GM10266 (cell line): ENCODE measurements at regions not wholly inside any gene's neighbourhood (a gene's known extent, or its start where the extent isn't known, plus 50 kb on each side); places are given as distances from the start of the nearest gene placed in this dataset.

Experiments used
- DNase-seq: peaks from one replicate; pipeline ENCODE4 v3.0.0; 2012; ENCODE audit errors: extremely low spot score
- TF ChIP-seq, protein P1 (sequence below): IDR thresholded peaks from 2 replicates; pipeline ENCODE4 v1.5.1; 2012; ENCODE audit warnings: mild to moderate bottlenecking, low read depth; ENCODE audit not compliant: control insufficient read depth, insufficient read depth; ENCODE audit errors: missing control alignments

DNA sequence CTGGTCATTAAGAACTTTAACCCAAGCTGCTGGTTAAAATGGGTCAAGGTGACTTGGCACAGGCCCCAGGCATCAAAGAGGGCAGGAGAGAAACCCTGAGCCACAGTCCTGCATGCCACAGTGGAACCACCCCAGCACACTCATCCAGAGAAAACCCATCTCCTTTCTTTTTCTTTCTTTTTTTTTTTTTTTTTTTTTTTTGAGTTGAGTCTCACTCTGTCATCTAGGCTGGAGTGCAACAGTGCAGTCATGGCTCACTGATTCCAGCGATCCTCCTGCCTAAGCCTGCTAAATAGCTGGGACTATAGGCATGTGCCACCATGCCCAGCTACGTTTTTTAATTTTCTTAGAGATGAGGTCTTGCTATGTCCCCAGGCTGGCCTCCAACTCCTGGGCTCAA is 109.2 kb upstream of the RAB4A start:
- DNase-seq, result no peak
- TF ChIP-seq, protein P1, sequence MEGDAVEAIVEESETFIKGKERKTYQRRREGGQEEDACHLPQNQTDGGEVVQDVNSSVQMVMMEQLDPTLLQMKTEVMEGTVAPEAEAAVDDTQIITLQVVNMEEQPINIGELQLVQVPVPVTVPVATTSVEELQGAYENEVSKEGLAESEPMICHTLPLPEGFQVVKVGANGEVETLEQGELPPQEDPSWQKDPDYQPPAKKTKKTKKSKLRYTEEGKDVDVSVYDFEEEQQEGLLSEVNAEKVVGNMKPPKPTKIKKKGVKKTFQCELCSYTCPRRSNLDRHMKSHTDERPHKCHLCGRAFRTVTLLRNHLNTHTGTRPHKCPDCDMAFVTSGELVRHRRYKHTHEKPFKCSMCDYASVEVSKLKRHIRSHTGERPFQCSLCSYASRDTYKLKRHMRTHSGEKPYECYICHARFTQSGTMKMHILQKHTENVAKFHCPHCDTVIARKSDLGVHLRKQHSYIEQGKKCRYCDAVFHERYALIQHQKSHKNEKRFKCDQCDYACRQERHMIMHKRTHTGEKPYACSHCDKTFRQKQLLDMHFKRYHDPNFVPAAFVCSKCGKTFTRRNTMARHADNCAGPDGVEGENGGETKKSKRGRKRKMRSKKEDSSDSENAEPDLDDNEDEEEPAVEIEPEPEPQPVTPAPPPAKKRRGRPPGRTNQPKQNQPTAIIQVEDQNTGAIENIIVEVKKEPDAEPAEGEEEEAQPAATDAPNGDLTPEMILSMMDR, result no peak

DNA sequence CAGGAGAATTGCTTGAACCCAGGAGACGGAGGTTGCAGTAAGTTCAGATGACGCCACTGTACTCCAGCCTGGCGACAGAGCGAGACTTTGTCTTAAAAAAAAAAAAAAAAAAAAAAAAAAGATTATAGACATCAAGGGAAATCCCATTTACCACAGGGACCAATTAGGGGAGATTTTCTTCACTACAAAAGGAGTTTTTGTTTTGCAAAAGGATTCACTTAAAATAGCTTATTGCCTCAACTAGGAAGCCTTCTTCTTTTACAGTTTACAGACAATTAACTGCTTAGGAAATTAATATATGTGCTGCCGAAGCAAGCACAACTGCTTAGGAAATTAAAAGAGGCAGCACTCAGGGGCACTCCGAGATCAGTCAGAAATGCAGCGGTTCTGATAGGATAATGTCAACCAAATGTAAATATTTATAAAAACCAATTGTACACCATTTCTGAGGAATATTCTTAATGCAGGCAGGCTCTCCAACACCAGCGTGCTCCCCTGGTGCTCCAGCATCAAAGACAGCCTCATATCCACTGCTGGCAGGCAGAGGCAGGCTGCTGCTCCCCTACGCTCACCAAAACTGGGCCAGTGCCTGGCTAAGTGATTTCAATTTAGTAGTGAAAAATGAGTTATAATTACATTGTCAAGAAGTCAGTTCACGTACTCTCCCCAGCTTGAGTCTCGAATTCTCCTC is 107.9 kb upstream of the RAB4A start:
- TF ChIP-seq, protein P1, result no peak
- DNase-seq, result no peak

DNA sequence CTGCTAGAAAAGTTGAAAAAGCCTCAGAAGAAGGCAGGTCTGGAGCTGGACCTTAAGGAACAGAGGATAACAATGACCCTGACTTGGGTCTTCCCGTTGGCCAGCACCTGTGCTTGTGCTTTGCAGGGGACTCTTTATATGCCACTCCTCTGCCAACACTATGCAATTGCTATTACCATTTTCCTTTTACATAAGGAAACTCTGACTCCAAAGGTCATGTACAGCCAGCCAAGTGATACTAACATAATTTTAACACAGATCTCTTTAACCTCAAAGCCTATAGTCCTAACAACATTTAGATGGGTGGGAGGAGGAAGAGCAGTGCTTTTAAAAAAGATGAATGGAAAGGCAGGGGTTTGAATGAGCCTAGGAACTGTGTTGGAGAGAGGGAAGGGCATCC is 106.6 kb upstream of the RAB4A start:
- no peak for DNase-seq

DNA sequence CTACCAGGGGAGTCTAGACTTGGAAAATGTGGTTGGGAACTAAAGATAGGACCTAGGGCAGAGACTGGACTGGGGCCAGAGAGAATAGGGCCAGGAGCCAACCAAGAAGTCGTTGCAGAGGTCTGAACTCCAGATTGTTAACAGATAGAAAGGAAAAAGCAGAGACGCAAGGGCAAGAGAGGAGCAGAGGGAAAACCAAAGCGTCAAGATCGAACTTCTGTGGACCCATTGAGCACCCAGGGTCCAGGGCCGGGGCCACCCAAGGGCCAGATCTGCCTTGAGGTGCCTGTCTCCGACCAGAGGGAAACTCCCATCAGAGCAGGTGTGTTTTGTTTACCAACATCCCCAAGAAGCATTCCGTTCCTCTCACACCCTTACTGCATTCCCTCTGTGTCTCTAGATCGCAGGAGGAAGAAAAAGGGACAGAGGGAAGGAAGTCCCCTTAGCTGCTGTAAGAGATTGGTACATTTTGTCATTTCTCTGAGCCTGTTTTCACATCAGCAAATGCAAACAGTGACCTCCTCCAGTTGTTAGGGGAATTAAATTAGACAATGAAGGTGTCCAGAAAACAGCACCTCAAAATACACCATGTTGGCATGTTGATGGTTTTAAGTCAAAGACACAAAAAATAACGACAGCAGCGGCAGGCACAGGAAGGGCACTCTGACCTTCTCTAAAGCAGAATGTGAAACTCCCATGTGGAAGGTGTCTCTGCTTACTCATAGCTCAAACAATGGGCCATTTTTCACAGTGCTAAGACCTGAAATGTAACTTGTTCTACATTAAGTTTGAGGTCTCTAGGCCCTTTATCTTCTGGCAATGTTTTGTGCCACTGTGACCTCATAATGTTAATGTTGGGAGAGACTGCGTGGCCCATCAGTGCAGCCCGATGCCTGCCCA is 105.8 kb upstream of the RAB4A start:
- no peak for DNase-seq
- TF ChIP-seq, protein P1, result no peak

More for the DNA sequence above, 106.6 kb upstream of the RAB4A start:
- TF ChIP-seq, protein P1, result no peak

DNA sequence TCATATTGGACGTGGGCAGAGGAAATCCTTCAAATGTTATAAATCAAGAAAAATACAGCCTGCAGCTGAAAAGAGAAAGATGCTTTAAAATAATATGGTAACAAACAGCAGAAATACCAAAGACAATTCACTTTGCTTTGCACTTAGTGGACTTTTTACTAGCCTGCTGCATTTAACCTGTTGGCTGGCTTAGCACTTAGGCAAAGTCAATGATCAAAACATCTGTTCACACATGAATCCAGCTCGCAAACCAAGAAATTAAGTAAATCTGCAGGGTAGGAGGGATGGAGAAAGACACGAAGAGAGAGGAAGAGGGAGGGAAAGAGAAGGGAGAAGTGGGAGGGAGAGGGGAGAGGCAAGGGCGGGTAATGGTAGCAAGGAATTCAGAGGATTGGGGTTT is 103.6 kb upstream of the RAB4A start:
- DNase-seq, result no peak
- TF ChIP-seq, protein P1, result no peak

DNA sequence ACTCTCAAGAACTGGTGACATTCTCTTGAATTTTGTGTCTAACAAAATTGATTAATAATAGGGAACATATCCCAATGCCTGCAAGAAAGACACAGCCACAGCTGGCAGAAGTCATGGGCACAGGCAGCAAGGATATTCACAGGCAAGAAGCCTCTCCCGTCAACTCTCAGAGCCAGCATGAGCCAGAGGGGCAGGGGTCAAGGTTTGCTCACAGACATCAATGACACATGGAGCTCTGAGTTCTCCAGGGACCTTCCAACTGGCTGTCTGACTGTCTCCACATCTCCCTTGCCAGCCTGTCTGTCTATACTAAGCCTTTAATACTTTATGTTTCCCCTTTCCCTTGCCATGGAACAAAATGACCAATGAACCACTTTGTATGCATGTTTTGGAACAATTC is 101.5 kb upstream of the RAB4A start:
- TF ChIP-seq, protein P1, result no peak
- no peak for DNase-seq

DNA sequence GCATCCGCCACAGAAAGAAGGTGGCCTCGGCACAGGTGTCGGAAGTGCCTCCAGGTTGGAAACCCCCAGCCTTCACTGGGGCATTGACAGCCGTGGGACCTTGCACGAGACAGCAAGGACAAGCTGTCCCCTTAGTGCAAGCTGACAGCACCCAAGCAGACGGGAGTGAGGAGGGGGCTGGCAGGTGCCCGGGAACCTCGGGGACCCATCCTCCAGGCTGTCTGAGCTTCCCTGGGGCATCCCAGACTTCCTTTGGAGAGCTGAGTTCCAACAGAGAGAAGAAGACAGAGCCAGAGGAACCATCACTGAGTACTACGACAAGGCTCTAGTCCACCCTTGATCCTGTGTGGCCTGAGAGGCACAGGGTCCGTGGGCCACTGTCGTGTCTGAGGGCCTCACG is 100.6 kb upstream of the RAB4A start:
- DNase-seq, result no peak
- TF ChIP-seq, protein P1, result no peak
